ENCODE measurements at regions not wholly inside any gene's neighbourhood (a gene's known extent, or its start where the extent isn't known, plus 50 kb on each side); places are given as distances from the start of the nearest gene placed in this dataset.
"Not testable (repeated sequence)": the region's sequence is repeated elsewhere in the genome, so short reads cannot be mapped to it uniquely, and the experiment has no call there.

DNA sequence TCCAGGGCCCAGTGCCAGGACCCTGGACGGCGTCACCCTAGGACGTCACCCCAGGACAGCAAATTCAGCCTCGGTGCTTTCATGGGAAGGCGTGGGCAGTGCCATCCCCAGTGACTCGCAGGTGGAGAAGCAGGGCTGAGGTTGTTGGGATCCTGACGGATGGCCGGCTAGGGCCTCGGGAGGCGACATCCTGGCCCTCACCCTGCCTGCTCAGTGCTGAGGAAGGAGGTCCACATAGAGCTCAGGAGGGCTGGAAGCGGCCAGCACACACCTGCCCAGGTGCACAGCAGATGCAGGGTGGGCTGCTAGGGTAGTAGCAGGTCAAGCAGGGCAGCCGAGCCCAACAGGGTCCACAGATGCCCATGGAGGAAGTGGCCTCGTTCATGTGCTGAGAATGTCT, 482.0 kb upstream of the SALL3 start:
- H3K4me3 ChIP-seq (ENCODE audit: low read depth in 1 of 2, low read length in 2 of 2), result no peak overlapping the region
- no peaks in the 10 kb centered on the region for H3K36me3 ChIP-seq (ENCODE audit: control insufficient read depth in 1 of 2, insufficient read depth in 2 of 2, low read length in 2 of 2)
- no peak overlapping the region for H3K9ac ChIP-seq (ENCODE audit: low read depth in 1 of 2, low read length in 2 of 2)
- peaks cover 6 to 37% of the 10 kb centered on the region in 2 donors for H3K9me3 ChIP-seq (ENCODE audit: control insufficient read depth in 1 of 2, low read length in 2 of 2)
- no peaks in the 10 kb centered on the region for H3K27me3 ChIP-seq (ENCODE audit: control insufficient read depth in 1 of 2, insufficient read depth in 2 of 2, low read length in 2 of 2)
- H3K4me1 ChIP-seq (ENCODE audit: control insufficient read depth in 1 of 2, insufficient read depth in 2 of 2, low read length in 2 of 2), result no peaks in the 10 kb centered on the region
- H3K27ac ChIP-seq (ENCODE audit: low read depth, low read length), result no peak overlapping the region

DNA sequence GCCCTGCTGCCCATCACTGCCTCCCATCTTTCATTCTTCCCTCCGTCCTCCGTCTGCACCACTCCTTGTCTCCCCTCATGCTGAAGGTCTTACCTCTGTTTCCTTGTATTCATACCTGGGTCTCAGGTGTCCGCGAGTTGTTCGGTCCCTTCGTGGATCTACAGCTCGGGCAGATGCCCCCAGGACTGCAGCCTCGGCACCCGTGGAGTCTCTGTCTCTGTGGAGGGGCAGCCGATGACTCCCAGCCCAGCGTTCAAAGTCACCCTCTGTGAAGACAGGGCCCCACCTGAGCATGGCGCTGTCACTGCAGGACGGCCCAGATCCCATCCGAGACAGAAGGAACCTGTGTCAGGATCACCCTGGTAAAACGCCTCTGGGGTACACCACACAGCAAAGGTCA, 480.0 kb upstream of the SALL3 start:
- H3K9me3 ChIP-seq (ENCODE audit: control insufficient read depth in 1 of 2, low read length in 2 of 2), result peaks cover under 1 to 39% of the 10 kb centered on the region in 2 donors
- no peak overlapping the region for H3K4me3 ChIP-seq (ENCODE audit: low read depth in 1 of 2, low read length in 2 of 2)
- no peaks in the 10 kb centered on the region for H3K36me3 ChIP-seq (ENCODE audit: control insufficient read depth in 1 of 2, insufficient read depth in 2 of 2, low read length in 2 of 2)

DNA sequence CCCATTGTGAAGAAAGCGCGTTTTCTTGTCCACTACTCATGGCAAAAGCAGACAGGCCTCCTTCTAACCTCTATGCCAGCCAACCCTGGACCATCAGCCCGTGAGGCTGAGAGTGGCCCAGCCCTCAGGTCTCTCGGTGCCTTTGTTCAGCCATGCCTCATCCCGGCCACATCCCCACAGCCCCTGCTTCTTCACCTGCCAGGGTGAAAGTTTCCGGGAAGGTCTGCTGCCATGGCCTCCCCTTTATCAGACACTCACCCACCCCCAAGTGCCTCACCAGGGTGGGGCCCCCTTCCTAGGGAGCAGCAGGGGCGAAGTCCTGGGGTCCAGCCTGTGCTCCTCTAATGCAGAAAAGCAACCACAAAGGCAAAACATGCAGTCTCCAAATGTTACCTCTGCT, 478.4 kb upstream of the SALL3 start:
- Histone ChIP-seq H3K9ac (ENCODE audit: low read depth in 1 of 2, low read length in 2 of 2) (no peak overlapping the region), H3K4me1 (ENCODE audit: control insufficient read depth in 1 of 2, insufficient read depth in 2 of 2, low read length in 2 of 2) (no peaks in the 10 kb centered on the region), H3K36me3 (ENCODE audit: control insufficient read depth in 1 of 2, insufficient read depth in 2 of 2, low read length in 2 of 2) (no peaks in the 10 kb centered on the region), H3K27me3 (ENCODE audit: control insufficient read depth in 1 of 2, insufficient read depth in 2 of 2, low read length in 2 of 2) (no peaks in the 10 kb centered on the region), H3K9me3 (ENCODE audit: control insufficient read depth in 1 of 2, low read length in 2 of 2) (peaks cover 0 to 33% of the 10 kb centered on the region in 2 donors), H3K4me3 (ENCODE audit: low read depth in 1 of 2, low read length in 2 of 2) (no peak overlapping the region), H3K27ac (ENCODE audit: low read depth, low read length) (no peak overlapping the region)

More for the DNA sequence above, 480.0 kb upstream of the SALL3 start:
- Histone ChIP-seq H3K27me3 (ENCODE audit: control insufficient read depth in 1 of 2, insufficient read depth in 2 of 2, low read length in 2 of 2) (no peaks in the 10 kb centered on the region), H3K9ac (ENCODE audit: low read depth in 1 of 2, low read length in 2 of 2) (no peak overlapping the region), H3K4me1 (ENCODE audit: control insufficient read depth in 1 of 2, insufficient read depth in 2 of 2, low read length in 2 of 2) (no peaks in the 10 kb centered on the region), H3K27ac (ENCODE audit: low read depth, low read length) (no peak overlapping the region)

DNA sequence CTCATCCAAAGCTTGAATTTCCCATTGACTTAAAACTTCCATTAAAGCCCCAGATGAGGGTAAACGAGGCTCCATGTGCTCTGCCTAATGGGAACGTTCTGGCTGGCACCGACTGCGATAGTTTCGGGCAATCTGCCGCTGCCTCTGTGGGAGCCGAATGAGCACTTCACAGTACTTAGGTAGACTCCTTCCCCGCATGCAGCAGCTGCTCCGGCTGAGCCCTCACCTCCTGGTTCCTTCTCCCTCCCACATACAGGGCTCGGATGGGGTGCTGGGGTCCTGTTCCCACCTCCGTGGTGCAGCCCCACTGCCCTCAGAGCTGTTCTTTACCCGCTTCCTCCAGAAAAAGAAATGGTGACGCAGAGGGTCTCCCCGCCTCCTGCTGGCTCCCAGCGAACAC, 476.5 kb upstream of the SALL3 start:
- no peak overlapping the region for H3K4me3 ChIP-seq (ENCODE audit: low read depth in 1 of 2, low read length in 2 of 2)
- no peaks in the 10 kb centered on the region for H3K27me3 ChIP-seq (ENCODE audit: control insufficient read depth in 1 of 2, insufficient read depth in 2 of 2, low read length in 2 of 2)
- no peaks in the 10 kb centered on the region for H3K36me3 ChIP-seq (ENCODE audit: control insufficient read depth in 1 of 2, insufficient read depth in 2 of 2, low read length in 2 of 2)
- H3K27ac ChIP-seq (ENCODE audit: low read depth, low read length), result no peak overlapping the region
- no peak overlapping the region for H3K9ac ChIP-seq (ENCODE audit: low read depth in 1 of 2, low read length in 2 of 2)
- no peaks in the 10 kb centered on the region for H3K4me1 ChIP-seq (ENCODE audit: control insufficient read depth in 1 of 2, insufficient read depth in 2 of 2, low read length in 2 of 2)
- H3K9me3 ChIP-seq (ENCODE audit: control insufficient read depth in 1 of 2, low read length in 2 of 2), result peaks cover 0 to 27% of the 10 kb centered on the region in 2 donors

DNA sequence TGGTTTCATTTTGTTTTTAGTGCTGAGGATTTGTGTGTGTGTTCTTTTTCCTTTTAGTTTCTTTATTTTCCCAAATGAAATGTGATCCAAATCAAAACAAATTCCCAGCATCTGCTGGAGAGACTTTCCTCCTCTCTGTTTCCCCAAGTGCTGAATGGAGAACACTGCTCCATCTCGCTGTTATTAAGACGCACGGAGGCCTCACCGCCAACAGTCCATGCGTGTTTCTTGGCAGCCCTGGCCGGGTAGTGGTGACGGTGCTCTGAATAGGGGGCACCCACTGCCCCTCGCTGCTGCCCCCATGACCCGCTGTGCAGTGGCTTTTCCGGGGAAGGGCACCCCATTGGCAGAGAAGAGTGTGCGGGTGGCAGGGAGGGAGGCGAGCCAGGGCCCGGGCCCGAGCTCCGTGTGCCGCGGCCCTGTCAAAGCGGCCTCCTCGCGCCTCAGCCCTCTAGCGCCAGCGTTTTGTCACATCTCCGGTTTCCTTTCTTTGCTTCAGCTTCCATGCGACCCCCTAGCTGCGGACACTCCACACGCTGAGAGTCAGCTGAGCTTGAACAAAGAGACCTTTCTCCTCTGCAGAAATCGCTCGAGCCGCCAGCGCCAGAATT, 473.7 kb upstream of the SALL3 start:
- Histone ChIP-seq H3K4me1 (ENCODE audit: control insufficient read depth in 1 of 2, insufficient read depth in 2 of 2, low read length in 2 of 2) (no peaks in the 10 kb centered on the region), H3K27ac (ENCODE audit: low read depth, low read length) (no peak overlapping the region), H3K4me3 (ENCODE audit: low read depth in 1 of 2, low read length in 2 of 2) (no peak overlapping the region), H3K36me3 (ENCODE audit: control insufficient read depth in 1 of 2, insufficient read depth in 2 of 2, low read length in 2 of 2) (no peaks in the 10 kb centered on the region), H3K9ac (ENCODE audit: low read depth in 1 of 2, low read length in 2 of 2) (no peak overlapping the region), H3K9me3 (ENCODE audit: control insufficient read depth in 1 of 2, low read length in 2 of 2) (peaks cover 0 to 20% of the 10 kb centered on the region in 2 donors), H3K27me3 (ENCODE audit: control insufficient read depth in 1 of 2, insufficient read depth in 2 of 2, low read length in 2 of 2) (no peaks in the 10 kb centered on the region)

DNA sequence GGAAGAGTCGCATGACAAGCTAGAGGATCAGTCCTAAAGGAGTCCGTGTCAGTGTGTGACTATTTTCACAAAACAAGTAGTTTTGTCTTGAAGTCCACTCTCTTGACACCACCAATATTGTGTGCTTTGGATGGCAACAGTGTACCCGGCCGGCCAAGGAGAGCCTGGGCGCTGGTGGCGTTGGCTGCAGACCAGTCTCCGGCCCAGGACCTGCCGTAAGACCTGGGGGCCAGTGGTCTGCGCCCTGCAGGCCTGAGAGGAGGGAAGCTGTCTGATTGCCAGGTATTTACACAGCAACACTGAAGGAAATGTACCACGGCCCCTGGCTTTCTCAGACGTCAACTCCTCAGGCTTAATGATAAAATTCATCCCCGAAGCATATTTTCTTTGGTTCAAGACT, 472.4 kb upstream of the SALL3 start:
- no peak overlapping the region for H3K27ac ChIP-seq (ENCODE audit: low read depth, low read length)
- H3K27me3 ChIP-seq (ENCODE audit: control insufficient read depth in 1 of 2, insufficient read depth in 2 of 2, low read length in 2 of 2), result no peaks in the 10 kb centered on the region
- H3K4me1 ChIP-seq (ENCODE audit: control insufficient read depth in 1 of 2, insufficient read depth in 2 of 2, low read length in 2 of 2), result no peaks in the 10 kb centered on the region
- peaks cover 0 to 9% of the 10 kb centered on the region in 2 donors for H3K9me3 ChIP-seq (ENCODE audit: control insufficient read depth in 1 of 2, low read length in 2 of 2)
- H3K9ac ChIP-seq (ENCODE audit: low read depth in 1 of 2, low read length in 2 of 2), result no peak overlapping the region
- no peaks in the 10 kb centered on the region for H3K36me3 ChIP-seq (ENCODE audit: control insufficient read depth in 1 of 2, insufficient read depth in 2 of 2, low read length in 2 of 2)
- no peak overlapping the region for H3K4me3 ChIP-seq (ENCODE audit: low read depth in 1 of 2, low read length in 2 of 2)

DNA sequence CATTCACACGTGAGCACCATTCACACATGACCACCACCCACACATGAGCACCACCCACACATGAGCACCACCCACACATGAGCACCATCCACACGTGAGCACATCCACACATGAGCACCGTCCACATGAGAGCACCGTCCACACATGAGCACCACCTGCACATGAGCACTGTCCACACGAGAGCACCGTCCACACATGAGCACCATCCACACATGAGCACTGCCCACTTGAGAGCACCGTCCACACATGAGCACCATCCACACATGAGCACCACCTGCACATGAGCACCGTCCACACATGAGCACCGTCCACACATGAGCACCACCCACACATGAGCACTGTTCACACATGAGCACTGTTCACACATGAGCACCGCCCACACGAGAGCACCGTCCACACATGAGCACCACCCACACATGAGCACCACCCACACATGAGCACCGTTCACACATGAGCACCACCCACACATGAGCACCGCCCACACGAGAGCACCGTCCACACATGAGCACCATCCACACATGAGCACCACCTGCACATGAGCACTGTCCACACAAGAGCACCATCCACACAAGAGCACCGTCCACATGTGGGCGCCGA, 471.3 kb upstream of the SALL3 start:
- H3K36me3 ChIP-seq (ENCODE audit: control insufficient read depth in 1 of 2, insufficient read depth in 2 of 2, low read length in 2 of 2); H3K9ac ChIP-seq (ENCODE audit: low read depth in 1 of 2, low read length in 2 of 2); H3K9me3 ChIP-seq (ENCODE audit: control insufficient read depth in 1 of 2, low read length in 2 of 2); H3K27me3 ChIP-seq (ENCODE audit: control insufficient read depth in 1 of 2, insufficient read depth in 2 of 2, low read length in 2 of 2); H3K4me1 ChIP-seq (ENCODE audit: control insufficient read depth in 1 of 2, insufficient read depth in 2 of 2, low read length in 2 of 2); H3K27ac ChIP-seq (ENCODE audit: low read depth, low read length); H3K4me3 ChIP-seq (ENCODE audit: low read depth in 1 of 2, low read length in 2 of 2): not testable (repeated sequence)

DNA sequence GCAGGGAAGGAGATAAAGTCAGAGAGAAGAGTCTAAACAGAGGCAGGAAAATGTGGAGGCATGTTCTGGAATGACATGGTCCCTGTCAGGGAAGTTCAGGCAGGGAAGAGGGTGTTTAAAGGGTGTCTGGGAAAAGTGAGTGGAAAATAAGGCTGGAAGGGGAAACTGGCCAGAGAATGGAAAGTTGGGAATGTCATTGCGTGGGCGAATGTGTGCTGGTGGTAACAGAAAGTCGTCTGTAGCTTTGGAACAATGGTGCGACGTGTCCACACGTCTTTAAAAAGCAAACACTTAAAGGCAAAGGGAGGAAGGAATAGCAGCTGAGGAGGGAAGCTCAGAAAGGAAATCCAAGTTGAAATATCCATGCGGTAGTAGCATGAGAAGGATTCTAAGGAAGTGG, 469.5 kb upstream of the SALL3 start:
- no peaks in the 10 kb centered on the region for H3K36me3 ChIP-seq (ENCODE audit: control insufficient read depth in 1 of 2, insufficient read depth in 2 of 2, low read length in 2 of 2)
- no peak overlapping the region for H3K27ac ChIP-seq (ENCODE audit: low read depth, low read length)
- peaks cover 0 to 4% of the 10 kb centered on the region in 2 donors for H3K9me3 ChIP-seq (ENCODE audit: control insufficient read depth in 1 of 2, low read length in 2 of 2)
- H3K4me3 ChIP-seq (ENCODE audit: low read depth in 1 of 2, low read length in 2 of 2), result no peak overlapping the region
- no peaks in the 10 kb centered on the region for H3K4me1 ChIP-seq (ENCODE audit: control insufficient read depth in 1 of 2, insufficient read depth in 2 of 2, low read length in 2 of 2)
- H3K27me3 ChIP-seq (ENCODE audit: control insufficient read depth in 1 of 2, insufficient read depth in 2 of 2, low read length in 2 of 2), result no peaks in the 10 kb centered on the region
- no peak overlapping the region for H3K9ac ChIP-seq (ENCODE audit: low read depth in 1 of 2, low read length in 2 of 2)

DNA sequence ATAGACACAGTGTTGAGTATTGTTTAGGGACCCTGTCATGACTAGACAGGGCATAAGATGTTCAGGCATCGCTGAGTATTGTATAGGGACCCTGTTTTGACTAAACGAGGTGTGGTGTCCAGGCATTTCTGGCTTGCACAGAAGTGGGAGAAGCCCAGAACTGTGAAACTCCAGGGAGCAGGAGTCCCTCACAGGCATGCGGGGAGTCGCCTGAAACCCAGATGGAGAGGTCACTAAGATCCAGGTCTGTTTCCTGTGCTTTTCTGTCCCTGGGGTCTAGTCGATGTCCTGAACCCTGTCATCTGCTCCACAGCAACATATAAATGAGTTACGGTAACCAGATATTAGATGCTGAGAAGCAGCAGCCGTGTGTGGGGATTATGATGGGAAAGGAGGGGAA, 469.0 kb upstream of the SALL3 start:
- Histone ChIP-seq H3K9me3 (ENCODE audit: control insufficient read depth in 1 of 2, low read length in 2 of 2) (peaks cover 0 to 6% of the 10 kb centered on the region in 2 donors), H3K4me3 (ENCODE audit: low read depth in 1 of 2, low read length in 2 of 2) (no peak overlapping the region), H3K27me3 (ENCODE audit: control insufficient read depth in 1 of 2, insufficient read depth in 2 of 2, low read length in 2 of 2) (no peaks in the 10 kb centered on the region), H3K36me3 (ENCODE audit: control insufficient read depth in 1 of 2, insufficient read depth in 2 of 2, low read length in 2 of 2) (no peaks in the 10 kb centered on the region), H3K27ac (ENCODE audit: low read depth, low read length) (no peak overlapping the region), H3K9ac (ENCODE audit: low read depth in 1 of 2, low read length in 2 of 2) (no peak overlapping the region), H3K4me1 (ENCODE audit: control insufficient read depth in 1 of 2, insufficient read depth in 2 of 2, low read length in 2 of 2) (no peaks in the 10 kb centered on the region)

DNA sequence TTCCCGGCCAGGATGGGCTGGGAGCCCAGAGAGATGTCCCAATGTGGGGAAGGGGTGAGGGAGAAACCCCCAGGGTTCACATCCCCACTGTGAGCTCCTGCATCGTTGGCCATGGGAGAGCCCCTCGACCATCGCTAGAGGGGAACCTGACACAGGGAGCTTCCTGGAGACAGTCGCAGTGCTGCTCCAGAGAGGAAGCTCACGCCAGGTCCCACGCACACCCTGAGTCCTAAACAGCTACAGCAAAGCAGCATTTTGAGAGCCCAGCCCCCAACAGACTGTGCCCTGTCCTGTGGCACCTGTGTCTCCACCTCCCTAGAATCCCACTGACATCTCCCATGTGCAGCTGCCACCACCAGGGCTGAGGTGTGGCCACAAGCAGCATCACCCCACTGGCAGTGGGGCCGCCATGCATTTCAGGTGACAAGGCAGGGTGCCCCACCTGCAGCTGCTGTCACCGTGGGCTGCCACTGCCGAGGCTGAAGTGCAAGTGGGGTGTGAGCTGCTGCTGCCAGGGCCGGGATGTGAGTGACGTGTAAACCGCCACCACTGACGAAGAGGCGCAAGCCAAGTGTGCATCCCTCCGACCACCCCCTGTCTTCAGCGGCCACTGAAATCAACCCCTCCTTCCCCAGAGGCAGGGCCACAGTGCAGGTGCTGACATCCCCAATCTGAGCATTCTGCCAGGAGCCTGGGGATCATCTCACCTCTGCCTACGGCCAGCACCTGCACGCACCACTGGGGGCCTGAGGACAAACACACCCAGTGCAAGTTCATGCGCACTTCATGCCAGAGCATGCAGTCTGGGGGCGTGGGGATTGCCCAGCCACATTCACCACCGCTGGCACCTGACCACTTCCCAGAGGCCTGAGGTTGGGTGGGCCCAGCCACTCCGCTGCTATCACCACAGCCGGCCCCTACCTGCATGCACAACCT, 467.7 kb upstream of the SALL3 start:
- no peaks in the 10 kb centered on the region for H3K27me3 ChIP-seq (ENCODE audit: control insufficient read depth in 1 of 2, insufficient read depth in 2 of 2, low read length in 2 of 2)
- H3K36me3 ChIP-seq (ENCODE audit: control insufficient read depth in 1 of 2, insufficient read depth in 2 of 2, low read length in 2 of 2), result no peaks in the 10 kb centered on the region
- H3K27ac ChIP-seq (ENCODE audit: low read depth, low read length), result no peak overlapping the region
- H3K4me3 ChIP-seq (ENCODE audit: low read depth in 1 of 2, low read length in 2 of 2), result no peak overlapping the region
- peaks cover 0 to 6% of the 10 kb centered on the region in 2 donors for H3K9me3 ChIP-seq (ENCODE audit: control insufficient read depth in 1 of 2, low read length in 2 of 2)
- H3K4me1 ChIP-seq (ENCODE audit: control insufficient read depth in 1 of 2, insufficient read depth in 2 of 2, low read length in 2 of 2), result no peaks in the 10 kb centered on the region
- H3K9ac ChIP-seq (ENCODE audit: low read depth in 1 of 2, low read length in 2 of 2), result no peak overlapping the region

All from duodenal mucosa (tissue), 2 donors.